Spleen (tissue), 7 donors: ENCODE measurements at regions not wholly inside any gene's neighbourhood (a gene's known extent, or its start where the extent isn't known, plus 50 kb on each side); places are given as distances from the start of the nearest gene placed in this dataset.

Experiments
- POLR2A ChIP-seq, 3 donors: fragments of 450-650 bp; IDR thresholded peaks; one replicate each; pipeline ENCODE4 v1.5.1; 2017; ENCODE audit warnings: antibody characterized with exemption in 3 of 3, mild to moderate bottlenecking in 1 of 3
- POLR2AphosphoS5 ChIP-seq, 3 donors: sonication (generic); formaldehyde crosslinking; IDR thresholded peaks; one replicate each; pipeline ENCODE4 v1.5.1; 2017; ENCODE audit warnings: antibody characterized with exemption in 3 of 3
- TF ChIP-seq, protein P1 (sequence below), 11 experiments: fragments of 200-600 bp in 7 of 11; fragments of 450-650 bp in 4 of 11; sonication (generic) in 4 of 11; IDR thresholded peaks in 8 of 11; conservative IDR thresholded peaks in 3 of 11; 1 replicate in 7 of 11; 2 replicates in 4 of 11; pipeline versions ENCODE4 v1.4.0 to v1.8.0; 2016 to 2021; ENCODE audit warnings: antibody characterized with exemption in 11 of 11, inconsistent platforms in 4 of 11, mild to moderate bottlenecking in 1 of 11
- donor health status: DM: no; HTN: no; CAD: no; lungs with moderate emphysema.
- donor health status: DM: no; HTN: no; CAD: no.
- donor health status: DM: no; HTN: no; CAD: no.

DNA sequence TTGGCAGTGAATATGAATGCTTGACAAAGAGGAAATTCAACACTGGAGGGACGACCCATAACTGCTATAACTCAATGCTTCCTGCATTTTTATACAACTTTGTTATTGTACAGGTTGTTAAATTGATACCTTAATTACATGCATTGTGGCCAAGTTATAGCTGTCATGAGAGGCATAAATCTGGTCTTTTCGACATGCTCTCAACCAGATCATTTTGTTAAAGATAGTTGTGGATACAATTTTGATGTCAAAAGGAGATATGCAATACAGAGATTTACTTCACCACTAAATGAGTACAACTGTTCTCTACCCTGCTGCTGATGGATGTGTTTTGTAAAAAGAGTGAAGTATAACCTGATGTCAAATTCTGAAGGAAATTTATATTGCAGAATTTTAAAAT is 946.0 kb downstream of the GALC start:
- TF ChIP-seq, protein P1, sequence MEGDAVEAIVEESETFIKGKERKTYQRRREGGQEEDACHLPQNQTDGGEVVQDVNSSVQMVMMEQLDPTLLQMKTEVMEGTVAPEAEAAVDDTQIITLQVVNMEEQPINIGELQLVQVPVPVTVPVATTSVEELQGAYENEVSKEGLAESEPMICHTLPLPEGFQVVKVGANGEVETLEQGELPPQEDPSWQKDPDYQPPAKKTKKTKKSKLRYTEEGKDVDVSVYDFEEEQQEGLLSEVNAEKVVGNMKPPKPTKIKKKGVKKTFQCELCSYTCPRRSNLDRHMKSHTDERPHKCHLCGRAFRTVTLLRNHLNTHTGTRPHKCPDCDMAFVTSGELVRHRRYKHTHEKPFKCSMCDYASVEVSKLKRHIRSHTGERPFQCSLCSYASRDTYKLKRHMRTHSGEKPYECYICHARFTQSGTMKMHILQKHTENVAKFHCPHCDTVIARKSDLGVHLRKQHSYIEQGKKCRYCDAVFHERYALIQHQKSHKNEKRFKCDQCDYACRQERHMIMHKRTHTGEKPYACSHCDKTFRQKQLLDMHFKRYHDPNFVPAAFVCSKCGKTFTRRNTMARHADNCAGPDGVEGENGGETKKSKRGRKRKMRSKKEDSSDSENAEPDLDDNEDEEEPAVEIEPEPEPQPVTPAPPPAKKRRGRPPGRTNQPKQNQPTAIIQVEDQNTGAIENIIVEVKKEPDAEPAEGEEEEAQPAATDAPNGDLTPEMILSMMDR (IDR thresholded peaks at IDR 0.05 in 8 of 11, conservative IDR thresholded peaks at IDR 0.05 in 3 of 11): no peak
- TF ChIP-seq POLR2AphosphoS5 (IDR thresholded peaks at IDR 0.05) (no peak), POLR2A (IDR thresholded peaks at IDR 0.05) (no peak)
